Astrocyte (in vitro differentiated cells and primary cell): ENCODE measurements at regions not wholly inside any gene's neighbourhood (a gene's known extent, or its start where the extent isn't known, plus 50 kb on each side); places are given as distances from the start of the nearest gene placed in this dataset.
"Not testable (repeated sequence)": the region's sequence is repeated elsewhere in the genome, so short reads cannot be mapped to it uniquely, and the experiment has no call there.

Experiments
- DNase-seq: peaks from one replicate; pipeline ENCODE4 v3.0.0-alpha.2; 2010; ENCODE audit warnings: low read depth
- FAIRE-seq: peaks from 2 replicates; lab custom pipeline; 2011; peaks lifted over from hg19 to GRCh38; lab: Jason Lieb, UNC
- H2AFZ ChIP-seq: 2 replicates; pipeline ENCODE4 v1.6.0; 2012; ENCODE audit warnings: low read depth, low read length, inconsistent platforms
- H3K27ac ChIP-seq: 2 replicates; pipeline ENCODE4 v1.5.1; 2011; ENCODE audit warnings: low read depth, low read length, inconsistent platforms
- H3K27me3 ChIP-seq: 2 replicates; pipeline ENCODE4 v1.6.0; 2011; ENCODE audit warnings: low read length, inconsistent platforms; ENCODE audit not compliant: insufficient read depth
- H3K36me3 ChIP-seq: 2 replicates; pipeline ENCODE4 v1.5.1; 2011; ENCODE audit warnings: low read length, inconsistent platforms; ENCODE audit not compliant: insufficient read depth
- H3K4me1 ChIP-seq: 2 replicates; pipeline ENCODE4 v1.5.1; 2011; ENCODE audit warnings: low read length, inconsistent platforms; ENCODE audit not compliant: insufficient read depth
- H3K4me2 ChIP-seq: 2 replicates; pipeline ENCODE4 v1.6.0; 2012; ENCODE audit warnings: low read length, inconsistent platforms
- H3K4me3 ChIP-seq: 2 replicates; pipeline ENCODE4 v1.5.1; 2011; ENCODE audit warnings: low read depth, mild to moderate bottlenecking, low read length, inconsistent platforms; ENCODE audit not compliant: insufficient read depth
- H3K79me2 ChIP-seq: 2 replicates; pipeline ENCODE4 v1.6.0; 2012; ENCODE audit warnings: mild to moderate bottlenecking, low read length, inconsistent platforms; ENCODE audit not compliant: insufficient read depth
- H3K9ac ChIP-seq: 2 replicates; pipeline ENCODE4 v1.6.0; 2012; ENCODE audit warnings: mild to moderate bottlenecking, low read length, inconsistent platforms
- H3K9me3 ChIP-seq: 2 replicates; pipeline ENCODE4 v1.5.1; 2012; ENCODE audit warnings: low read depth, mild to moderate bottlenecking, low read length, inconsistent platforms; ENCODE audit not compliant: insufficient read depth
- H4K20me1 ChIP-seq: 2 replicates; pipeline ENCODE4 v1.6.0; 2012; ENCODE audit warnings: low read length, inconsistent platforms; ENCODE audit not compliant: insufficient read depth
- H3K27ac Mint-ChIP-seq: one replicate; pipeline ENCODE4 v1.8.0; 2021; ENCODE audit warnings: mild to moderate bottlenecking, mixed read lengths; ENCODE audit not compliant: unreplicated experiment
- H3K27me3 Mint-ChIP-seq: one replicate; pipeline ENCODE4 v1.8.0; 2021; ENCODE audit warnings: low read depth, mixed read lengths; ENCODE audit not compliant: unreplicated experiment
- H3K36me3 Mint-ChIP-seq: one replicate; pipeline ENCODE4 v1.8.0; 2021; ENCODE audit warnings: low read depth, mixed read lengths; ENCODE audit not compliant: unreplicated experiment
- H3K4me1 Mint-ChIP-seq: one replicate; pipeline ENCODE4 v1.8.0; 2021; ENCODE audit warnings: low read depth, mixed read lengths; ENCODE audit not compliant: unreplicated experiment
- H3K4me3 Mint-ChIP-seq: one replicate; pipeline ENCODE4 v1.8.0; 2021; ENCODE audit warnings: mild to moderate bottlenecking, moderate library complexity, mixed read lengths; ENCODE audit not compliant: unreplicated experiment
- H3K9me3 Mint-ChIP-seq: one replicate; pipeline ENCODE4 v1.8.0; 2021; ENCODE audit warnings: mild to moderate bottlenecking, mixed read lengths; ENCODE audit not compliant: unreplicated experiment
- CTCF ChIP-seq: IDR thresholded peaks from 2 replicates; pipeline ENCODE4 v1.5.1; 2011; ENCODE audit warnings: low read depth, mild to moderate bottlenecking, inconsistent platforms, low read length, moderate library complexity; ENCODE audit not compliant: insufficient read depth
- EZH2 ChIP-seq: IDR thresholded peaks from 2 replicates; pipeline ENCODE4 v1.6.1; 2012; ENCODE audit warnings: mild to moderate bottlenecking, low read length, inconsistent platforms; ENCODE audit not compliant: insufficient read depth

DNA sequence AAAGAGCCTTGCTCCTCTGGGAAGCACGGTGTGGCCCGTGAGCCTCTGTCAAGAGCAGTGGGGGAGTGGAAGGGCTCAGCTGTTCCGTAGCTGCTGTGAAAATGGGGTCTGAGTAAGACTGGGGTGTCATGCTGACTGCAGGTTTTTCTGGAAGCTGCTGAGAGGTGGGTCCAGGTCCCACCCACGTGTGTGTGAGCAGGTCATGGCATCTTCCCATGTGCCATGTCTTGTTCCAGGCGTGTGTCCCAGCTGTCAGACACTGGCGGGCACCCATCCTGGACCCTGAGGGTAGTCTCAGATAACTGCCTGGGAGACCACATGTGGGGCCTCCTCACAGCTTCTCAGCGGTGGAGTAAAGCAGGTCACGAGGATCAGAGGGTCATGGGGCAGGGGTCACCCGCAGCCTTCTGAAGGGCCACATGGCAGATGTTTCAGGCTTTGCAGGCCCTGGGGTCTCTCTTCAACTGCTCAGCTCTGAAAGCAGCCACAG lies 92.9 kb downstream of the NPIPB11 start:
- Mint-ChIP-seq H3K36me3 (no peaks in the 10 kb centered on the region), H3K4me1 (peaks cover 15% of the 10 kb centered on the region), H3K9me3 (peaks cover 2% of the 10 kb centered on the region), H3K4me3 (no peak overlapping the region), H3K27ac (no peak overlapping the region), H3K27me3 (peaks cover 53% of the 10 kb centered on the region)
- DNase-seq (no peak), FAIRE-seq (no peak)
- no peaks in the 10 kb centered on the region for H3K36me3 ChIP-seq
- H3K27me3 ChIP-seq, result peaks cover 4% of the 10 kb centered on the region
- no peak overlapping the region for H3K4me3 ChIP-seq
- peaks cover 9% of the 10 kb centered on the region for H3K4me1 ChIP-seq
- H3K9ac ChIP-seq, result no peak overlapping the region
- H3K9me3 ChIP-seq, result no peaks in the 10 kb centered on the region
- no peak overlapping the region for H3K27ac ChIP-seq
- no peaks in the 10 kb centered on the region for H4K20me1 ChIP-seq
- no peaks in the 10 kb centered on the region for H3K79me2 ChIP-seq
- H2AFZ ChIP-seq, result no peak overlapping the region
- no peak for TF ChIP-seq CTCF
- TF ChIP-seq EZH2, result no peak
- H3K4me2 ChIP-seq, result no peak overlapping the region

GRCh38 chr16:29312835-29313558 lies 93.5 kb downstream of the NPIPB11 start:
- no peaks in the 10 kb centered on the region for H3K36me3 ChIP-seq
- FAIRE-seq (no peak), DNase-seq (no peak)
- no peaks in the 10 kb centered on the region for H4K20me1 ChIP-seq
- H3K27ac ChIP-seq, result no peak overlapping the region
- H3K9me3 ChIP-seq, result no peaks in the 10 kb centered on the region
- H3K36me3 Mint-ChIP-seq, result no peaks in the 10 kb centered on the region
- no peak overlapping the region for H3K4me3 Mint-ChIP-seq
- H3K4me3 ChIP-seq, result no peak overlapping the region
- no peak overlapping the region for H2AFZ ChIP-seq
- H3K27me3 ChIP-seq, result peaks cover 4% of the 10 kb centered on the region
- peaks cover 53% of the 10 kb centered on the region for H3K27me3 Mint-ChIP-seq
- no peak overlapping the region for H3K9ac ChIP-seq
- peaks cover 12% of the 10 kb centered on the region for H3K4me1 Mint-ChIP-seq
- peaks cover 2% of the 10 kb centered on the region for H3K9me3 Mint-ChIP-seq
- no peak overlapping the region for H3K4me2 ChIP-seq
- peaks cover 9% of the 10 kb centered on the region for H3K4me1 ChIP-seq
- H3K79me2 ChIP-seq, result no peaks in the 10 kb centered on the region
- no peak overlapping the region for H3K27ac Mint-ChIP-seq
- TF ChIP-seq EZH2 (no peak), CTCF (no peak)

DNA sequence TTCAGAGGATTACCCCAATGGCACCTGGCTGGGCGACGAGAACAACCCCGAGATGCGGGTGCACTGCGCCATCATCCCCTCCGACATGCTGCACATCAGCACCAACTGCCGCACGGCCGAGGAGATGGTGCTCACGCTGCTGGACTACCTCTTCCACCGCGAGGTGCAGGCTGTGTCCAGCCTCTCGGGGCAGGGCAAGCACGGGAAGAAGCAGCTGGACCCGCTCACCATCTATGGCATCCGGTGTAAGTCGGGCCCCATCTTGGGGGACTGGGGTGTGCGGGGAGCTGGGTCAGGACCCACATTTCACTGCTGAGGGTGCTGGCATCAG lies 94.2 kb downstream of the NPIPB11 start:
- not testable (repeated sequence) for H3K9ac ChIP-seq, H3K36me3 Mint-ChIP-seq, H3K79me2 ChIP-seq, H4K20me1 ChIP-seq, H3K27ac Mint-ChIP-seq, H3K9me3 ChIP-seq, H3K4me2 ChIP-seq, H3K4me3 Mint-ChIP-seq, DNase-seq, H2AFZ ChIP-seq, H3K36me3 ChIP-seq, H3K4me3 ChIP-seq, FAIRE-seq, H3K27ac ChIP-seq, H3K27me3 ChIP-seq, H3K9me3 Mint-ChIP-seq
- Mint-ChIP-seq H3K4me1 (peaks cover 19% of the 10 kb centered on the region), H3K27me3 (peaks cover 53% of the 10 kb centered on the region)
- peaks cover 14% of the 10 kb centered on the region for H3K4me1 ChIP-seq
